ENCODE measurements at regions not wholly inside any gene's neighbourhood (a gene's known extent, or its start where the extent isn't known, plus 50 kb on each side); places are given as distances from the start of the nearest gene placed in this dataset.

- no peak for TF ChIP-seq CTCF (IDR thresholded peaks at IDR 0.05; ENCODE audit: low read depth, low read length)
- no peak overlapping the region for H3K4me3 ChIP-seq (ENCODE audit: low read depth, low read length)
- no peak for DNase-seq (ENCODE audit: low read depth, low spot score)
- in situ Hi-C loops (cut with HindIII; ENCODE audit: low sequenced_read_pairs): no loop called here
Observed at GRCh38 chr1:218090459-218090858, 194.6 kb upstream of the RRP15 start.

GRCh38 chr1:218101409-218101808, 183.7 kb upstream of the RRP15 start:
- no peak for TF ChIP-seq CTCF (IDR thresholded peaks at IDR 0.05; ENCODE audit: low read depth, low read length)
- DNase-seq (ENCODE audit: low read depth, low spot score): no peak
- no peak overlapping the region for H3K4me3 ChIP-seq (ENCODE audit: low read depth, low read length)
- in situ Hi-C loops (cut with HindIII; ENCODE audit: low sequenced_read_pairs): no loop called here

GRCh38 chr1:218108034-218108433, 177.1 kb upstream of the RRP15 start:
- in situ Hi-C loops (cut with HindIII; ENCODE audit: low sequenced_read_pairs): no loop called here
- no peak for TF ChIP-seq CTCF (IDR thresholded peaks at IDR 0.05; ENCODE audit: low read depth, low read length)

GRCh38 chr1:218112862-218113261, 172.2 kb upstream of the RRP15 start:
- no peak for DNase-seq (ENCODE audit: low read depth, low spot score)
- TF ChIP-seq CTCF (IDR thresholded peaks at IDR 0.05; ENCODE audit: low read depth, low read length): no peak
- in situ Hi-C loops (cut with HindIII; ENCODE audit: low sequenced_read_pairs): no loop called here

More at GRCh38 chr1:218108034-218108433, 177.1 kb upstream of the RRP15 start:
- no peak for DNase-seq (ENCODE audit: low read depth, low spot score)
- no peak overlapping the region for H3K4me3 ChIP-seq (ENCODE audit: low read depth, low read length)

GRCh38 chr1:218123968-218124367, 161.1 kb upstream of the RRP15 start:
- no peak for TF ChIP-seq CTCF (IDR thresholded peaks at IDR 0.05; ENCODE audit: low read depth, low read length)
- in situ Hi-C loops (cut with HindIII; ENCODE audit: low sequenced_read_pairs): no loop called here
- DNase-seq (ENCODE audit: low read depth, low spot score): no peak
- H3K4me3 ChIP-seq (ENCODE audit: low read depth, low read length): no peak overlapping the region

More at GRCh38 chr1:218112862-218113261, 172.2 kb upstream of the RRP15 start:
- no peak overlapping the region for H3K4me3 ChIP-seq (ENCODE audit: low read depth, low read length)

- H3K4me3 ChIP-seq (ENCODE audit: low read depth, low read length): no peak overlapping the region
- TF ChIP-seq CTCF (IDR thresholded peaks at IDR 0.05; ENCODE audit: low read depth, low read length): no peak
- DNase-seq (ENCODE audit: low read depth, low spot score): no peak
- in situ Hi-C loops (cut with HindIII; ENCODE audit: low sequenced_read_pairs): no loop called here
Observed at GRCh38 chr1:218135371-218135770, 149.7 kb upstream of the RRP15 start.

GRCh38 chr1:218139761-218140160, 145.3 kb upstream of the RRP15 start:
- DNase-seq (ENCODE audit: low read depth, low spot score): no peak
- no peak for TF ChIP-seq CTCF (IDR thresholded peaks at IDR 0.05; ENCODE audit: low read depth, low read length)
- H3K4me3 ChIP-seq (ENCODE audit: low read depth, low read length): no peak overlapping the region
- in situ Hi-C loops (cut with HindIII; ENCODE audit: low sequenced_read_pairs): no loop called here

Measured in astrocyte of the spinal cord (primary cell).